Astrocyte (in vitro differentiated cells and primary cell): ENCODE measurements at regions not wholly inside any gene's neighbourhood (a gene's known extent, or its start where the extent isn't known, plus 50 kb on each side); places are given as distances from the start of the nearest gene placed in this dataset.
"Not testable (repeated sequence)": the region's sequence is repeated elsewhere in the genome, so short reads cannot be mapped to it uniquely, and the experiment has no call there.

ENCODE experiments used
- DNase-seq: peaks from one replicate; pipeline ENCODE4 v3.0.0-alpha.2; 2010; ENCODE audit warnings: low read depth
- FAIRE-seq: peaks from 2 replicates; lab custom pipeline; 2011; peaks lifted over from hg19 to GRCh38; lab: Jason Lieb, UNC
- H2AFZ ChIP-seq: 2 replicates; pipeline ENCODE4 v1.6.0; 2012; ENCODE audit warnings: low read depth, low read length, inconsistent platforms
- H3K27ac ChIP-seq: 2 replicates; pipeline ENCODE4 v1.5.1; 2011; ENCODE audit warnings: low read depth, low read length, inconsistent platforms
- H3K27me3 ChIP-seq: 2 replicates; pipeline ENCODE4 v1.6.0; 2011; ENCODE audit warnings: low read length, inconsistent platforms; ENCODE audit not compliant: insufficient read depth
- H3K36me3 ChIP-seq: 2 replicates; pipeline ENCODE4 v1.5.1; 2011; ENCODE audit warnings: low read length, inconsistent platforms; ENCODE audit not compliant: insufficient read depth
- H3K4me1 ChIP-seq: 2 replicates; pipeline ENCODE4 v1.5.1; 2011; ENCODE audit warnings: low read length, inconsistent platforms; ENCODE audit not compliant: insufficient read depth
- H3K4me2 ChIP-seq: 2 replicates; pipeline ENCODE4 v1.6.0; 2012; ENCODE audit warnings: low read length, inconsistent platforms
- H3K4me3 ChIP-seq: 2 replicates; pipeline ENCODE4 v1.5.1; 2011; ENCODE audit warnings: low read depth, mild to moderate bottlenecking, low read length, inconsistent platforms; ENCODE audit not compliant: insufficient read depth
- H3K79me2 ChIP-seq: 2 replicates; pipeline ENCODE4 v1.6.0; 2012; ENCODE audit warnings: mild to moderate bottlenecking, low read length, inconsistent platforms; ENCODE audit not compliant: insufficient read depth
- H3K9ac ChIP-seq: 2 replicates; pipeline ENCODE4 v1.6.0; 2012; ENCODE audit warnings: mild to moderate bottlenecking, low read length, inconsistent platforms
- H3K9me3 ChIP-seq: 2 replicates; pipeline ENCODE4 v1.5.1; 2012; ENCODE audit warnings: low read depth, mild to moderate bottlenecking, low read length, inconsistent platforms; ENCODE audit not compliant: insufficient read depth
- H4K20me1 ChIP-seq: 2 replicates; pipeline ENCODE4 v1.6.0; 2012; ENCODE audit warnings: low read length, inconsistent platforms; ENCODE audit not compliant: insufficient read depth
- H3K27ac Mint-ChIP-seq: one replicate; pipeline ENCODE4 v1.8.0; 2021; ENCODE audit warnings: mild to moderate bottlenecking, mixed read lengths; ENCODE audit not compliant: unreplicated experiment
- H3K27me3 Mint-ChIP-seq: one replicate; pipeline ENCODE4 v1.8.0; 2021; ENCODE audit warnings: low read depth, mixed read lengths; ENCODE audit not compliant: unreplicated experiment
- H3K36me3 Mint-ChIP-seq: one replicate; pipeline ENCODE4 v1.8.0; 2021; ENCODE audit warnings: low read depth, mixed read lengths; ENCODE audit not compliant: unreplicated experiment
- H3K4me1 Mint-ChIP-seq: one replicate; pipeline ENCODE4 v1.8.0; 2021; ENCODE audit warnings: low read depth, mixed read lengths; ENCODE audit not compliant: unreplicated experiment
- H3K4me3 Mint-ChIP-seq: one replicate; pipeline ENCODE4 v1.8.0; 2021; ENCODE audit warnings: mild to moderate bottlenecking, moderate library complexity, mixed read lengths; ENCODE audit not compliant: unreplicated experiment
- H3K9me3 Mint-ChIP-seq: one replicate; pipeline ENCODE4 v1.8.0; 2021; ENCODE audit warnings: mild to moderate bottlenecking, mixed read lengths; ENCODE audit not compliant: unreplicated experiment
- CTCF ChIP-seq: IDR thresholded peaks from 2 replicates; pipeline ENCODE4 v1.5.1; 2011; ENCODE audit warnings: low read depth, mild to moderate bottlenecking, inconsistent platforms, low read length, moderate library complexity; ENCODE audit not compliant: insufficient read depth
- EZH2 ChIP-seq: IDR thresholded peaks from 2 replicates; pipeline ENCODE4 v1.6.1; 2012; ENCODE audit warnings: mild to moderate bottlenecking, low read length, inconsistent platforms; ENCODE audit not compliant: insufficient read depth

- not testable (repeated sequence) for H4K20me1 ChIP-seq, H3K4me3 Mint-ChIP-seq, H3K9me3 Mint-ChIP-seq, H3K79me2 ChIP-seq, H3K9me3 ChIP-seq, H3K27me3 ChIP-seq, H3K36me3 Mint-ChIP-seq, H3K4me1 Mint-ChIP-seq, H3K4me2 ChIP-seq, H3K36me3 ChIP-seq, H3K27ac ChIP-seq, DNase-seq, H3K27ac Mint-ChIP-seq, H3K4me3 ChIP-seq, H3K9ac ChIP-seq, H3K27me3 Mint-ChIP-seq, H3K4me1 ChIP-seq, H2AFZ ChIP-seq, FAIRE-seq
Measured at GRCh38 chr7:14967376-14967775, 64.8 kb upstream of the DGKB start.

GRCh38 chr7:14962778-14963177 is 60.2 kb upstream of the DGKB start:
- Histone ChIP-seq H3K4me2 (no peak overlapping the region), H3K4me1 (no peaks in the 10 kb centered on the region), H3K27me3 (no peaks in the 10 kb centered on the region), H4K20me1 (no peaks in the 10 kb centered on the region), H3K36me3 (no peaks in the 10 kb centered on the region), H3K9ac (no peak overlapping the region), H3K27ac (no peak overlapping the region), H2AFZ (no peak overlapping the region), H3K4me3 (no peak overlapping the region), H3K79me2 (no peaks in the 10 kb centered on the region), H3K9me3 (no peaks in the 10 kb centered on the region)
- no peak overlapping the region for H3K4me3 Mint-ChIP-seq
- H3K27me3 Mint-ChIP-seq, result no peaks in the 10 kb centered on the region
- FAIRE-seq (no peak), DNase-seq (no peak)
- TF ChIP-seq EZH2 (no peak), CTCF (no peak)
- H3K9me3 Mint-ChIP-seq, result no peaks in the 10 kb centered on the region
- H3K36me3 Mint-ChIP-seq, result no peaks in the 10 kb centered on the region
- no peaks in the 10 kb centered on the region for H3K4me1 Mint-ChIP-seq
- H3K27ac Mint-ChIP-seq, result no peak overlapping the region

GRCh38 chr7:14960721-14961120 is 58.2 kb upstream of the DGKB start:
- no peak overlapping the region for H3K4me3 ChIP-seq
- H3K4me2 ChIP-seq, result no peak overlapping the region
- H3K4me1 ChIP-seq, result no peaks in the 10 kb centered on the region
- Mint-ChIP-seq H3K36me3 (no peaks in the 10 kb centered on the region), H3K4me3 (no peak overlapping the region), H3K27ac (no peak overlapping the region), H3K9me3 (no peaks in the 10 kb centered on the region), H3K27me3 (no peaks in the 10 kb centered on the region), H3K4me1 (no peaks in the 10 kb centered on the region)
- TF ChIP-seq EZH2 (no peak), CTCF (no peak)
- H4K20me1 ChIP-seq, result no peaks in the 10 kb centered on the region
- H3K9me3 ChIP-seq, result no peaks in the 10 kb centered on the region
- H3K9ac ChIP-seq, result no peak overlapping the region
- no peak overlapping the region for H3K27ac ChIP-seq
- no peaks in the 10 kb centered on the region for H3K27me3 ChIP-seq
- DNase-seq, result no peak
- no peak for FAIRE-seq
- no peak overlapping the region for H2AFZ ChIP-seq
- no peaks in the 10 kb centered on the region for H3K36me3 ChIP-seq
- H3K79me2 ChIP-seq, result no peaks in the 10 kb centered on the region
